GM18873 (cell line): ENCODE measurements at regions not wholly inside any gene's neighbourhood (a gene's known extent, or its start where the extent isn't known, plus 50 kb on each side); places are given as distances from the start of the nearest gene placed in this dataset.
"Not testable (repeated sequence)": the region's sequence is repeated elsewhere in the genome, so short reads cannot be mapped to it uniquely, and the experiment has no call there.

ENCODE experiments used
- ATAC-seq: cut with Tn5 transposase; IDR thresholded peaks from one replicate; pipeline ENCODE4 v1.9.1; 2021; ENCODE audit warnings: mild to moderate bottlenecking, moderate library complexity, moderate number of reproducible peaks; ENCODE audit not compliant: unreplicated experiment, low FRiP score

GRCh38 chr3:178211086-178211485 is 325.1 kb upstream of the KCNMB2 start:
- ATAC-seq = not testable (repeated sequence)

GRCh38 chr3:178217479-178217878 is 318.8 kb upstream of the KCNMB2 start:
- no peak for ATAC-seq

- ATAC-seq = no peak
Measured at GRCh38 chr3:178218231-178218630, 318.0 kb upstream of the KCNMB2 start.

GRCh38 chr3:178219661-178220060 is 316.6 kb upstream of the KCNMB2 start:
- ATAC-seq = not testable (repeated sequence)

- no peak for ATAC-seq
Measured at GRCh38 chr3:178223876-178224275, 312.4 kb upstream of the KCNMB2 start.

GRCh38 chr3:178226094-178226493 is 310.1 kb upstream of the KCNMB2 start:
- no peak for ATAC-seq

GRCh38 chr3:178231645-178232044 is 304.6 kb upstream of the KCNMB2 start:
- no peak for ATAC-seq

GRCh38 chr3:178233371-178234071 is 302.7 kb upstream of the KCNMB2 start:
- ATAC-seq = no peak

- no peak for ATAC-seq
Measured at GRCh38 chr3:178236555-178237277, 299.5 kb upstream of the KCNMB2 start.

GRCh38 chr3:178238179-178238578 is 298.1 kb upstream of the KCNMB2 start:
- ATAC-seq = no peak

- ATAC-seq = no peak
Measured at GRCh38 chr3:178244733-178245709, 291.2 kb upstream of the KCNMB2 start.

- ATAC-seq = no peak
Measured at GRCh38 chr3:178246004-178246403, 290.2 kb upstream of the KCNMB2 start.

GRCh38 chr3:178255315-178255714 is 280.9 kb upstream of the KCNMB2 start:
- no peak for ATAC-seq

GRCh38 chr3:178257491-178257890 is 278.7 kb upstream of the KCNMB2 start:
- ATAC-seq = no peak

GRCh38 chr3:178258121-178258520 is 278.1 kb upstream of the KCNMB2 start:
- no peak for ATAC-seq

- no peak for ATAC-seq
Measured at GRCh38 chr3:178259703-178260102, 276.5 kb upstream of the KCNMB2 start.

- ATAC-seq = no peak
Measured at GRCh38 chr3:178260887-178261565, 275.2 kb upstream of the KCNMB2 start.

- ATAC-seq = no peak
Measured at GRCh38 chr3:178263236-178263916, 272.9 kb upstream of the KCNMB2 start.

GRCh38 chr3:178267158-178267844 is 268.9 kb upstream of the KCNMB2 start:
- ATAC-seq = no peak
